ENCODE measurements at regions not wholly inside any gene's neighbourhood (a gene's known extent, or its start where the extent isn't known, plus 50 kb on each side); places are given as distances from the start of the nearest gene placed in this dataset.
"Not testable (repeated sequence)": the region's sequence is repeated elsewhere in the genome, so short reads cannot be mapped to it uniquely, and the experiment has no call there.

DNA sequence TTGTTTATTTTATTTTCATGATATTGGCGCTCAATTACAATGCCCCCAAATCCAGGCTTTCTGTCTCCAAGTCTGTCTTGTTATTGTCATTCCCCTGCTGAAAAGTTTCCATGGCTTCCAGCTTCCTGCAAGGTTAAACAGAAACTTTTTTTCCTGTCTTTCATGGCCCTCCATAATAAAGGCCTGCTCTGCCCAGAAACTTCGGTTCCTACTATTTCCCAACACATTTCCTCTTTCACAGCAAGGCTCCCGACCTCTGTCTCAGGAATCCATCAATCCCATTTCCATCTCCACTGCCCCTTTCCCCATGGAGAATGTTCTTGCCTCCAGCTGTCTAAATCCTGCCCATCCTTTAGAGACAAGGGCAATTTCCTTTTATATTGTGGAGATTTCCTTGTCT is 365.2 kb upstream of the JARID2 start:
- no peak for DNase-seq (ENCODE audit: low read depth, low spot score)
- H3K4me3 ChIP-seq (ENCODE audit: low read length): no peak overlapping the region

DNA sequence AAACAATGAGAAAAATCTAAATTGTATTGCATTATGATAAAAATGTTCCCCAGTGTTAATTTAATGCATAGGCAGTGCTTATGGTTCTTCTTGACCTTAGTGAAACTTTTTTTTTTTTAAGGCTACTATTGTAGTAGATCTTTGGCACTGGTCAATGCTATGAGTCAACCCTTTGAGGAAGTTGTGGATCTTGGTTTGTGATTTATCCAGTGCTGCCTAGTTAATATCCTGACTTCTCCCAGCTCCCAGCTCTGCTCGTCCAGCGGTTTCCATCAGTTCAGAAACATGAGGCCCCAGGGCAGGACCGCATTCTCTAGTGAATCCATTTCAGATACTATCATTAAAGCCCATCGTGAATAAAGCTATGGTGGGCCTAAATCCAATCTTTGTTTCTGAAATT is 364.5 kb upstream of the JARID2 start:
- no peak overlapping the region for H3K4me3 ChIP-seq (ENCODE audit: low read length)
- no peak for DNase-seq (ENCODE audit: low read depth, low spot score)

DNA sequence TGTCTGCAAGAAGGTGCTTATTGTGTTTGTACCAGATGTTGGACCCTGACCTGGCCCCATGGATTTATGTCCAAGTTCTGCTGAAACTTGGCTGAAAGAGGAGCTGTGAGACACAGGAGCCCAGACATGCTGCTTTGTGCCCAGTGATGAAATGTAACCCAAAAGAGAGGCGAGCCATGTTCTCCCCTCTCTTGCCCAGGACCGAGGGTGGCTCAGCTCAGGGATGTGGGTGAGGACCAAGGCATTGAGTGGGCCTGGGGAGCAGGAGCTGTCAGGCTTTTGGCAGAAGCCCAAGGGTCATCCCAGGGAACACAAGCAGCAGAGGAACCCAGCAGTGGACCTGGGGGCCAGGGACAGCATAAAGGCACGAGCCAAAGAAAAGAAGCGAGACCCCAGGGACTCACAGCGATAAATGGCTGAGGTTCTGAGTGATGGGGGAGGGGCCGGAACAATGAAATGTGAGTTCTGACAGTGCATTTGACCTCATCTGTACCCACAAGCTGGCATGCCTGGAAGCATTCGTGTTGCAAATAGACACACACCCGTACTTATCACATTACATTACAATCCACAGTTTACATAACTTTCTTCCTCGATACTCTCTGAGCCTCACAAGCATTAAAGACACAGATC is 363.4 kb upstream of the JARID2 start:
- DNase-seq (ENCODE audit: low read depth, low spot score): no peak

DNA sequence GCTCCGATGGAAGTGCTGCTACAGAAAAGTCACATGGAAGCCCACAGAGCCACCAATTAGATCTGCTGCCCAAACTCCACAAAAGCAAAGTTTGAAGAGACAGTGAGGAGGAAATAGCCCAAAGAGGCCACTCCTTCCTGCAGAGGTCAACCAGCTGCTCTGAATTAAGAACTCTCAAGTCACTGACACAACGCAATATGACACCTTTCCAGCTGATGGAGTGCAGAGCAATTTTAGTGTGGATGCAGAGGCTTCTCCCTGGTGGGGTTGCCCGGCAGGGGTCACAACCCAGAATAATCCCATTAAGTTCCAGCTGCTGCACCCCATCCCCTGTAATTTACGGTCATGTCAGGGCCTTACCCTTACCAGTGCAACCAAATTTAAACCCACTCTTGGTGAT is 361.9 kb upstream of the JARID2 start:
- no peak overlapping the region for H3K4me3 ChIP-seq (ENCODE audit: low read length)
- DNase-seq (ENCODE audit: low read depth, low spot score): no peak

More for the DNA sequence above, 363.4 kb upstream of the JARID2 start:
- H3K4me3 ChIP-seq (ENCODE audit: low read length): no peak overlapping the region

DNA sequence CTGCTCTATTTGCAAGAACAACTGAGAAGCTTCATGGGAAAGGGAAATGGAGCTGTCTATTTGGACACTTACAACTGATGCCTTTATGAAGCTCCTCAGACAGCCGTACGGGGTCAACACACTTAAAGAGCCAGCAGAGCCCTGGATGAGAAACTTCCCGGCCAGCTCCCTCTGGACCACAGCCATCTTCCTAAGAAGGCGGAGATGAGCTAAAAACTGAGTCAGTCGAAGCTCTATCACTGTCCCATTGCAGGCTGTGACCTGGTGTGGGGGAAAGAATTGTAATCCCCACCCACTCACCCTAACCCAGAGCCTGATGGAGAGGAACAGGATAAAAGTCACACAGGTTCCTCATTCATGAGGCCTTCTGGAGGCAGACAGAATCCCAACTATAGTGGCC is 360.4 kb upstream of the JARID2 start:
- DNase-seq (ENCODE audit: low read depth, low spot score): no peak
- no peak overlapping the region for H3K4me3 ChIP-seq (ENCODE audit: low read length)

DNA sequence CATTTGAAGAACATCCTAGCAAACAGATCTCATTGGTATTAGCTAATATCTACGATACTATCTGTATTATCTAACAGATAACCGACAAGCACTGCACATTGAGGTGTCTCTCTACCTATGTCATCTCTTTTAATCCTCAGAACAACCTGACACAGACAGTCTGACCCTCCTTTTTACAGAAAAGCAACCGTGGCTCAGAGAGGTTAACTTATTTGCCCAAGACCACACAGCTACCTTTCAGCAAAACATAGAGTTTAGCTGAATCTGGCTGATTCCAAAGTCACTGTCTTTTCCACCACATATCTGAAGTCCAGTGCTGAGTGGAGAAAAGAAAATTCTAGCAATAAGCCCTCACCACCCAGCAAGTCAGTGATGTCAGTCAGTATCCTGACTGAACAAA is 358.7 kb upstream of the JARID2 start:
- H3K4me3 ChIP-seq (ENCODE audit: low read length): no peak overlapping the region
- no peak for DNase-seq (ENCODE audit: low read depth, low spot score)

DNA sequence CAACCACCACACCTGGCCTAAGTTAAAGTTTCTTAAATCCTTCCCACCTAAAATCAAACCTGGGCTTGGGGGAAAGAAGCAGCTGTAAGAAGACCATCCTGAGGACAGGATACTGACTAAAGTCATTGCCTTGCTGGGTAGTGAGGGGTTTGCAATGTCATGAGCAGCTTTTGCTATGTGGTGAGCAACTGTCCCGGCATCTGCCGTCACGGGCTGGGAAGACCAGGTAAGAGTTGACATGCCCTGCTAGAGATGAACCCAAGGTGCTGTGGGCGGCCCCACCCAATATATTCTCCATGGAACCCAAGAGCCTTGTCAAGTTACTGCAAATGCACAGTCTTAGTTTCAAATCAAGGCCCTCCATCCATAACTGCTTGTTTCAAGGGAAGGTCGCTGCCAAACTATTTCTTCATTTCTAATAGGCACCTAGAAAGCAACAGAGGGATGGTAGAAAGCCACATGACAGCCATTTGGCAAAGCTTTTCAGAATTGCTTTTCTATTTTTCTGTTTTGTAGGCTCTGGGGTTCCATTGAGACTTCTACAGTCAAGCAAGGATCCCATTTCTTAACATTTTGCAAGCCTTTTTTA is 357.8 kb upstream of the JARID2 start:
- DNase-seq (ENCODE audit: low read depth, low spot score): no peak
- H3K4me3 ChIP-seq (ENCODE audit: low read length): no peak overlapping the region

DNA sequence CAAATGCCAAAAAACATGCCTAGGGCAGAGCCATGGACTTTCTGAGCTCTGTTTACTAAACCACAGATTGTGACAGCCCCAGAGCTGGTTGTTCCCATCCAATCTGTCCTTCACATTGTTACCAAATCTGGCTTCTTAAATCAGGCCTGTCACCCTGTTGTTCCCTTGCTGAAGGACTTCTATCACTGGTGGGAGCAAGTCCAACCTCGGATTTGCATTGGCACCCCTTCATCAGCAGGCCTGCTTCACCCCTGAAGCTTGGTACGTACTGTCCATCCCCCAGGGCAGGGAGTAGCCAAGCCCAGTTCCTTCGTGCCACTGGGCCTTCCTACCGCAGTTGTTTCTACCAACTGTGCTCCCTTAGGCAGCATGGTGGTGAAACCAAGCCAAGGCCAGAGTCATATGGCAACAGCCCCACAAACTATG is 357.3 kb upstream of the JARID2 start:
- H3K4me3 ChIP-seq (ENCODE audit: low read length): no peak overlapping the region
- DNase-seq (ENCODE audit: low read depth, low spot score): no peak

DNA sequence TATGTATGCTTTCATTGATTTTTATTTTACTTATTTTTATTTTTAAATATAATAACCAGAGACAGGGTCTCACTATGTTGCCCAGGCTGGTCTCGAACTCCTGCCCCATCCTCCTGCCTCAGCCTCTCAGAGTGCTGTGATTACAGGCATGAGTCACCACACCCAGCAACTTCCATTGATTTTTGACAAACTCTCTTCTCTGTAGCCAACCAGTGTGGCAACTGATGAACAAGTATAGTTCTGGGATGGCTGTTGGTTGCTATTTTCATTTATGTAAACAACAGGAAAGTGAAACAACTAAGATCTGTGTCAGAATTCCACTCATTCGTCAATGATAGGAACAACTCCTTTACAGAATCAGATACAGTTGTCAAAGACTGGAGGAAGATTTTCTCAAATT is 356.7 kb upstream of the JARID2 start:
- no peak for DNase-seq (ENCODE audit: low read depth, low spot score)
- no peak overlapping the region for H3K4me3 ChIP-seq (ENCODE audit: low read length)

DNA sequence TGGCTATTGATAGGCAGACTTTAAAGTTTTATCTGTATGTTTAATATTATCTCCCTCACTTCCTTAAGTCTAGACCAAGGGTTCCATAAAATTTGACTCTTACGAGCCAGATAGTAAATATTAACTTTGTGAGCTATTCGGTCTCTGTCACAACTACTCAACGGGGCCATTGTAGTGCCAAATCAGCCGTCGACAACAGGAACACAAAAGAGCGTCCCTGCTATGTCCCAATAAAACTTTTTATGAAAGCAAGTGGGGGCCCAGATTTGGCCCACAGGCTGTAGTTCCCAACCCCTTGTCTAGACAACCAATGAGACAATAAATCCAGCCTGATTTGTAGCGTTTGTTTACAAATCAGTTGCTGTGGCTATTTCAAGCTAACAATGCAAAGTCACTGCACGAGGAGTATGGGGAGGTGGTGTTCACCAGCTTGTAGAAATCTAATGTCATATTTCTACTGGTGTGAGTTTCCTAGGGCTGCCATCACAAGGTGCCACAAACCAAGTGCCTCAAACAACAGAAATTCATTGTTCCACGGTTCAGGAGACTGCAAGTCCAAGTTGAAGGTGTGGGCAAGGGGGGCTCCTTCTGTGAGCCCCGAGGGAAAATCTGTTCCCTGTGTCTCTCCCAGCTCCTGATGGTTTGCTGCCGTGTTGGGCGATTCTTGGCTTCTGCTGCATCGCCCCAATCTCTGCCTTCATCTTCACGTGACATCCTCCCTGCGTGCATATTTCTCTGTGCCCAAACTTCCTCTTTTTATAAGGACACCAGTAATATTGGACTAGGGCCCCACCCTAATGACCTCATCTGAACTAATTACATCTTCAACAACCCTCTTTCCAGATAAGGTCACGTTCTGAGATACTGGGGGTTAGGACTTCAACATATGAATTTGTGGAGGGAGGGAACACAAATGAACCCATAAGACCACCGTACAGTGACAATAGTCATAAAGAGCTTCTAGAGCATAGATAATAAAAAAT is 356.0 kb upstream of the JARID2 start:
- no peak for DNase-seq (ENCODE audit: low read depth, low spot score)
- H3K4me3 ChIP-seq (ENCODE audit: low read length): no peak overlapping the region

DNA sequence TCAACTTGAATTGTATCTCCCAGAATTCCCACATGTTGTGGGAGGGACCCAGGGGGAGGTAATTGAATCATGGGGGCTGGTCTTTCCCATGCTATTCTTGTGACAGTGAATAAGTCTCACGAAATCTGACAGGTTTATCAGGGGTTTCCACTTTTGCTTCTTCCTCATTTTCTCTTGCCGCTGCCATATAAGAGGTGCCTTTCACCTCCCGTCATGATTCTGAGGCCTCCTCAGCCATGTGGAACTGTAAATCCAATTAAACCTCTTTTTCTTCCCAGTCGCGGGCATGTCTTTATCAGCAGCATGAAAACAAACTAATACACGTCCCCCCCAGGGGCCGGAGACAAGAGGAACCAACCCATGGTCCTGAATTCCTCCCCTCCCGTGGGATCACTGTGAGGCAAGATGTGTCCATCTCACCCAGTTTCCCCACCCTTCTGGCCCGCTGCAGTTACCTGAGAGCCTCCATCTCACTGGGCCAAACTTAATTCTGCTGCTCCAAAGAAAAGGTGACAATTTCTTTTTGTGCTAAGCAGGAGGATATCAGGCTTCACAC is 354.0 kb upstream of the JARID2 start:
- DNase-seq (ENCODE audit: low read depth, low spot score): not testable (repeated sequence)

DNA sequence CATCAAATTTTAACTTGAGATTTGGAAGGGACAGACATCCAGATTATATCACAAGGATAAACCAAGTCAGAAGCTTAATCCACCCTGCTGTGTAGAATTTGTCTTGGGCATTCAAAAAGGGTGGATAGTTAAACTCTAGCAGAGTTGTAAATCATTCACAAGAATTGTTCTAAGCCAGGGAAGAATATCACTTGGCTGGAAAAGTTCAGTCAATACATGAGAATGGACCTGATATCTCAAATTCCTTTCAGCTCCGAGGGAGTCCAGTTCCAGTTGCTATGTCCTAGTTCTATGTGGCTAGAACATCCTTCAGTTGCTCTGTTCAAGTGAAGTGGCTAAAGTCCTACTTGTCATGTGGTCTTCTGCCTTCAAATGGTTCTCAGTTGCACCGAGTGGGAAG is 351.8 kb upstream of the JARID2 start:
- H3K4me3 ChIP-seq (ENCODE audit: low read length): no peak overlapping the region
- DNase-seq (ENCODE audit: low read depth, low spot score): no peak

More for the DNA sequence above, 354.0 kb upstream of the JARID2 start:
- not testable (repeated sequence) for H3K4me3 ChIP-seq (ENCODE audit: low read length)

DNA sequence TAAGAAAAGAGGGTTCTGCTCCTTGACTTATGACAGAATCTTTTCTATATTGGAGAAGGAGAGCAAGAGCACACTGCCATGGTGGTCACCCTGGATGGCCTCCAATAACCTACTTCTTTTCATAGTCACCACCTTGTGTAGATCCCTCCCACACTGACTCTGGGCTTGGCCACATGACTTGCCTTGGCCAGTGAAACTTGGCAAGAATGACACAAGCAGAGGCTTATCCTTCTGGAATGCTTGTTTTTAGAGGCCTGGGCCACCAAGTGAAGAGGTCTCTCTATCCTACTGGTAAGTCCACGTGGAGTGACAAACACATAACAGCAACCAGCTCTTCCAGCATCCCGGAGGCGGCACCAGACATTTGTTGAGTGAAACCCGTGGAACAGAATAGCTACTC is 349.4 kb upstream of the JARID2 start:
- no peak for DNase-seq (ENCODE audit: low read depth, low spot score)
- H3K4me3 ChIP-seq (ENCODE audit: low read length): no peak overlapping the region

DNA sequence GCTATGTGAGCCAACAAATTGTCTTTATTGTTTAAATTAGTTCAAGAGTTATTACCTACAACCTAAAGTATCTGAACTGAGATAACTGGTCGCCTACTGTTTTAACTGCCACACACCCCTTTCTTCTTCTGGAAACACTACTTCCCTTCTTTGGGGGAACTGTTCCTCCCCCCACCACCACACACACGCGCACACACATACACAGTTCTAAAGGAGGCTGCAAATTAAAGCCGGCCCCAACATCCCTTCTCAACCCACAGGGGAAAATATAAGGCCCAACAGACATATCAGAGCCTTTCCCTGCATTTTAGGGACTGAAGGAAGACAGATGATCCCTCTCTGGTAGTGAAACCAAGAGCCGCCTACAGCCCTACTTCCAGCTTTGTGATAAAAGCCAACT is 348.0 kb upstream of the JARID2 start:
- H3K4me3 ChIP-seq (ENCODE audit: low read length): no peak overlapping the region
- peak; percentile 66 for DNase-seq (ENCODE audit: low read depth, low spot score)

DNA sequence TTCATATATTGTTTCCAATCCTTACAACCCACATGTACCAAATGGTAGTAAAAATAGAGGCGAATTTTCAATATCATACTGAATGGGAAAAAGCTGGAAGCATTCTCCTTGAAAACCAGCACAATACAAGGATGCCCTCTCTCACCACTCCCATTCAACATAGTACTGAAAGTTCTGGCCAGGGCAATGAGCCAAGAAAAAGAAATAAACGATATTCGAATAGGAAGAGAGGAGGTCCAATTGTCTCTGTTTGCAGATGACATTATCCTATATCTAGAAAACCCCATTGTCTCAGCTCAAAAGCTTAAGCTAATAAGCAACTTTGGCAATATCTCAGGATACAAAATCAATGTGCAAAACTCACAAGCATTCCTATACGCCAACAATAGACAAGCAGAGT is 346.4 kb upstream of the JARID2 start:
- DNase-seq (ENCODE audit: low read depth, low spot score); H3K4me3 ChIP-seq (ENCODE audit: low read length): not testable (repeated sequence)

DNA sequence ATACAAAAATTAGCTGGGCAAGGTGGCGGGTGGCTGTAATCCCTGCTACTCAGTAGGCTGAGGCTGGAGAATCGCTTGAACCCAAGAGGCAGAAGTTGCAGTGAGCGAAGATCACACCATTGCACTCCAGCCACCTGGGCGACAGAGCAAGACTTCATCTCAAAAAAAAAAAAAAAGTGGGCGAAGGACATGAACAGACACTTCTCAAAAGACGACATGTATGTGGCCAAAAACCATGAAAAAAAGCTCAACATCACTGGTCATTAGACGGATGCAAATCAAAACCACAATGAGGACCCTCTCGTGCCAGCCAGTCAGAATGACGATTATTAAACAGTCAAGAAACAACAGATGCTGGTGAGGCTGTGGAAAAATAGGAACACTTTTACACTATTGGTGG is 344.9 kb upstream of the JARID2 start:
- no peak for DNase-seq (ENCODE audit: low read depth, low spot score)
- no peak overlapping the region for H3K4me3 ChIP-seq (ENCODE audit: low read length)

DNA sequence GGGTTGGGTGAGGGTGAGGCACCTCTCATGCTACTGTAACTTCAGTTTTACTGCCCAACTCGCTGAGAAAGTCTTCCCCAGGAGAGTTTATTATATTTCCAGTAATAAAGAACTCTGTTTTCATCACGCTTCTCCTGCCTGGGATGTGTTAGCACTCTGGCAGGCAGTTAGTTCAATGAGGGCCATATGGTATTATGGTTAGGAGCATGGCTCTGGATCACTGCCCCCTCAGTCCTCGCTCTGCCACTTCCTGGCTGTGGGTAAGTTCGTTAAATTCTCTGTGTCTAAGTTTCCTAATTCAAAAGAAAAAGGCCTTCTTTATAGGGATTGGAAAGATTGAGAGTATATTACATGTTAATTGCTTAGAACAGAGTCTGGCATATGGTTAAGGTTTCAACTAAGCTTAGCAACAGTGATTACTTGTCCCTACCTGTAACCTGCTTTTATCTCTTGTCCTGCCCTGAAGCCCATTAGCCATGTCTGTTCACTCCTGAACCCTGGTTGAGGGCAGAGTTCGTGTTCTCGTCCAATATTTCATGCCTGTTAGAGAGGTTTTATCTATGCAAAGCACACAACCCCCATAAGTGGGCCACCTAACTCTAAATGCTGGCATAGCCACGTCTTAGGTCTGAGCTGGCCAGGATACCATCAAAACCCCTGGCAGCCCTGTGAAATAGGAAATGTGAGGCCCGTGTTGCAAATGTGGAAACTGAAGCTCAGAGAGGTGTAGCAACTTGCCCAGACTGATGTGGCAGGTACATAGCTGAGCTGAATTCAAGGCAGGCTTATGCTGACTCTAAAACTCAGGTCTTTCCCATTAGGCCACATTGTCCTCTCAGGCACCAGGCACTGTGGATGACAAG is 342.5 kb upstream of the JARID2 start:
- DNase-seq (ENCODE audit: low read depth, low spot score): peak; percentile 61
- no peak overlapping the region for H3K4me3 ChIP-seq (ENCODE audit: low read length)

DNA sequence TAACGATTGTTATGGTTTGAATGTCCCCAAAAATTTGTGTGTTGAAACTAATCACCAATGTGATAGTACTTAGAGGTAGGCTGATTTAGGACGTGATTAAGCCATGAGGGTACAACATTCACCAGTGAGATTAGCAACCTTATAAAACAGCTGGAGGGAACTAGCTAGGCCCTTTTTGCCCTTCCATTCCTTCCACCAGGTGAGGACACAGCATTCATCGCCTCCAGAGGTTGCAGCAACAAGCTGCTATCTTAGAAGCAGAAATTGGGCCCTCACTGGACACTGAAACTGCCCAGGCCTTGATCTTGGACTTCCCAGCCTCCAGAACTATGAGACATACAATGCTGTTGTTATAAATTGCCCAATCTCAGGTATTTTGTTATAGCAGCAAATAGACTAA is 340.7 kb upstream of the JARID2 start:
- DNase-seq (ENCODE audit: low read depth, low spot score): no peak
- H3K4me3 ChIP-seq (ENCODE audit: low read length): no peak overlapping the region

DNA sequence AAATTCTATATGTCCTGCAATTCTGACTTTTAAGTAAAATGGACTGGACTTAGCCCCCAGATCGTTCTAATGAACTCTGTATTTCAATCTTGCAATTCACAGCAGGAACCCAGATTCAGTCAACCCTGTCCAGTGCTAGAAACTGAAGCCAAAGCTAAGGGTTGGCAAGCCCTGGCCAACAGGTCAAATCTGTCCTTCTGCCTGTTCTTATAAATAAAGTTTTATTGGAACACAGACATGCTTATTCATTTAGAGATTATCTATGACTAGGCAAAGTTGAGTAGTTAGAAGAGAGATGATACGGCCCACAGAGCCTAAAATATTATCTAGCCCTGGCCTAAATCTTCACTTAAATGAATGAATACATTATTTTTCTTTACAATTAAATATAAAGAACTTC is 339.2 kb upstream of the JARID2 start:
- no peak for DNase-seq (ENCODE audit: low read depth, low spot score)
- no peak overlapping the region for H3K4me3 ChIP-seq (ENCODE audit: low read length)
